Gastroesophageal sphincter (tissue), 4 donors: ENCODE measurements at regions not wholly inside any gene's neighbourhood (a gene's known extent, or its start where the extent isn't known, plus 50 kb on each side); places are given as distances from the start of the nearest gene placed in this dataset.

Experiments used
- ATAC-seq: fragments of 150-250 bp; one replicate; pipeline ENCODE4 v1.9.1; 2016; ENCODE audit warnings: mild to moderate bottlenecking, moderate library complexity
- H3K27ac ChIP-seq, 4 donors: fragments of 200-600 bp; sonication (generic) in 3 of 4; 1 replicate in 3 of 4; 2 replicates in 1 of 4; pipeline ENCODE4 v1.5.1; 2016 to 2019
- H3K27me3 ChIP-seq: fragments of 200-600 bp; sonication (generic); one replicate; pipeline ENCODE4 v1.5.1; 2019
- H3K36me3 ChIP-seq, 2 donors: fragments of 200-600 bp; sonication (generic); one replicate each; pipeline ENCODE4 v1.5.1; 2019; ENCODE audit warnings: control low read depth in 1 of 2
- H3K4me1 ChIP-seq, 3 donors: fragments of 200-600 bp; sonication (generic); 1 replicate in 2 of 3; 2 replicates in 1 of 3; pipeline ENCODE4 v1.5.1; 2016 to 2019; ENCODE audit warnings: control low read depth in 2 of 3
- H3K4me3 ChIP-seq, 2 donors: fragments of 200-600 bp; sonication (generic); one replicate each; pipeline ENCODE4 v1.5.1; 2019; ENCODE audit warnings: mild to moderate bottlenecking in 1 of 2, moderate library complexity in 1 of 2
- H3K9me3 ChIP-seq, 3 donors: fragments of 200-600 bp; sonication (generic); one replicate each; pipeline ENCODE4 v1.5.1; 2017 to 2019; ENCODE audit warnings: control low read depth in 2 of 3
- CTCF ChIP-seq, 4 experiments: fragments of 200-600 bp in 2 of 4; fragments of 450-650 bp in 2 of 4; sonication (generic) in 1 of 4; IDR thresholded peaks; one replicate each; pipeline ENCODE4 v1.5.1; 2017 to 2019; ENCODE audit warnings: antibody characterized with exemption in 4 of 4, mild to moderate bottlenecking in 2 of 4, moderate library complexity in 2 of 4
- EP300 ChIP-seq: sonication (generic); formaldehyde crosslinking; IDR thresholded peaks from one replicate; pipeline ENCODE4 v1.6.1; 2017; ENCODE audit warnings: antibody characterized with exemption, mild to moderate bottlenecking
- POLR2A ChIP-seq, 2 donors: fragments of 450-650 bp; IDR thresholded peaks; one replicate each; pipeline ENCODE4 v1.6.1; 2017; ENCODE audit warnings: antibody characterized with exemption in 2 of 2, mild to moderate bottlenecking in 2 of 2, moderate library complexity in 1 of 2
- POLR2AphosphoS5 ChIP-seq: sonication (generic); formaldehyde crosslinking; IDR thresholded peaks from one replicate; pipeline ENCODE4 v1.6.1; 2017; ENCODE audit warnings: antibody characterized with exemption
- WGBS, 2 donors: methylation state at CpG; one replicate each; pipeline ENCODE4 v1.1.5; 2018; ENCODE audit warnings: low coverage in 1 of 2; 5-methylcytosine and 5-hydroxymethylcytosine counted together

GRCh38 chr3:30368978-30369377, 237.4 kb upstream of the TGFBR2 start:
- Histone ChIP-seq H3K4me1 (peaks cover 0 to 23% (median 11%) of the 10 kb centered on the region in 3 donors), H3K27me3 (no peaks in the 10 kb centered on the region), H3K4me3 (no peak overlapping the region), H3K27ac (no peak overlapping the region), H3K9me3 (no peaks in the 10 kb centered on the region), H3K36me3 (no peaks in the 10 kb centered on the region)
- peak; percentile 77 for ATAC-seq
- TF ChIP-seq POLR2A (IDR thresholded peaks at IDR 0.05) (no peak), EP300 (no peak), CTCF (IDR thresholded peaks at IDR 0.05) (no peak), POLR2AphosphoS5 (no peak)

GRCh38 chr3:30370681-30371271, 235.6 kb upstream of the TGFBR2 start:
- ATAC-seq = peak; percentile 18
- Histone ChIP-seq H3K27ac (peak overlapping the region; percentile 30 to 50 (median 44)), H3K9me3 (no peaks in the 10 kb centered on the region), H3K4me3 (no peak overlapping the region), H3K4me1 (peaks cover 0 to 23% (median 11%) of the 10 kb centered on the region in 3 donors), H3K27me3 (no peaks in the 10 kb centered on the region), H3K36me3 (no peaks in the 10 kb centered on the region)
- WGBS, 2 donors = 9 to 22% methylated on average over 4 to 5 of the region's 5 CpGs
- TF ChIP-seq CTCF (IDR thresholded peaks at IDR 0.05) = no peak
- TF ChIP-seq POLR2A (IDR thresholded peaks at IDR 0.05) = no peak
- no peak for TF ChIP-seq POLR2AphosphoS5
- TF ChIP-seq EP300 = no peak

- Histone ChIP-seq H3K4me3 (no peak overlapping the region), H3K27ac (peak overlapping the region in 2 of 4 donors; percentile 39 to 43), H3K27me3 (no peaks in the 10 kb centered on the region), H3K4me1 (peaks cover 0 to 23% (median 11%) of the 10 kb centered on the region in 3 donors), H3K36me3 (no peaks in the 10 kb centered on the region), H3K9me3 (no peaks in the 10 kb centered on the region)
- ATAC-seq = no peak
- 30 to 31% methylated on average over 3 of the region's 3 CpGs for WGBS, 2 donors
- TF ChIP-seq CTCF (IDR thresholded peaks at IDR 0.05) = no peak
- TF ChIP-seq POLR2A (IDR thresholded peaks at IDR 0.05) = no peak
- no peak for TF ChIP-seq POLR2AphosphoS5
- TF ChIP-seq EP300 = no peak
These were observed 233.6 kb upstream of the TGFBR2 start for GRCh38 chr3:30372837-30373236.

GRCh38 chr3:30384546-30385072, 221.8 kb upstream of the TGFBR2 start:
- TF ChIP-seq POLR2AphosphoS5 (no peak), CTCF (IDR thresholded peaks at IDR 0.05) (no peak), POLR2A (IDR thresholded peaks at IDR 0.05) (no peak), EP300 (no peak)
- Histone ChIP-seq H3K4me1 (no peaks in the 10 kb centered on the region), H3K27ac (no peak overlapping the region), H3K4me3 (no peak overlapping the region), H3K36me3 (no peaks in the 10 kb centered on the region), H3K27me3 (no peaks in the 10 kb centered on the region), H3K9me3 (no peaks in the 10 kb centered on the region)
- WGBS, 2 donors = 67% methylated on average over 2 of the region's 2 CpGs; no CpG with 5 or more reads in 1 of the 2 donors
- ATAC-seq = no peak

GRCh38 chr3:30393079-30393478, 213.3 kb upstream of the TGFBR2 start:
- Histone ChIP-seq H3K27me3 (no peaks in the 10 kb centered on the region), H3K36me3 (no peaks in the 10 kb centered on the region), H3K9me3 (no peaks in the 10 kb centered on the region), H3K4me3 (no peak overlapping the region), H3K4me1 (peaks cover 0 to 12% (median 2%) of the 10 kb centered on the region in 3 donors), H3K27ac (no peak overlapping the region)
- TF ChIP-seq POLR2A (IDR thresholded peaks at IDR 0.05) (no peak), POLR2AphosphoS5 (no peak), CTCF (IDR thresholded peaks at IDR 0.05) (no peak), EP300 (no peak)
- no peak for ATAC-seq
- 53 to 76% methylated on average over 4 of the region's 4 CpGs for WGBS, 2 donors
